Erythroblast (primary cell): ENCODE measurements at regions not wholly inside any gene's neighbourhood (a gene's known extent, or its start where the extent isn't known, plus 50 kb on each side); places are given as distances from the start of the nearest gene placed in this dataset.

Source experiments
- DNase-seq, 2 experiments: peaks; one replicate each; lab custom pipeline; 2025; lab: John Stamatoyannopoulos, UW
- GATA1 ChIP-seq: IDR thresholded peaks from 2 replicates; pipeline ENCODE4 v1.6.1; 2011; ENCODE audit warnings: low read depth, mild to moderate bottlenecking, control low read depth, low read length, moderate library complexity
- POLR2A ChIP-seq: IDR thresholded peaks from 2 replicates; pipeline ENCODE4 v1.6.1; 2011; ENCODE audit warnings: mild to moderate bottlenecking, low read length

DNA sequence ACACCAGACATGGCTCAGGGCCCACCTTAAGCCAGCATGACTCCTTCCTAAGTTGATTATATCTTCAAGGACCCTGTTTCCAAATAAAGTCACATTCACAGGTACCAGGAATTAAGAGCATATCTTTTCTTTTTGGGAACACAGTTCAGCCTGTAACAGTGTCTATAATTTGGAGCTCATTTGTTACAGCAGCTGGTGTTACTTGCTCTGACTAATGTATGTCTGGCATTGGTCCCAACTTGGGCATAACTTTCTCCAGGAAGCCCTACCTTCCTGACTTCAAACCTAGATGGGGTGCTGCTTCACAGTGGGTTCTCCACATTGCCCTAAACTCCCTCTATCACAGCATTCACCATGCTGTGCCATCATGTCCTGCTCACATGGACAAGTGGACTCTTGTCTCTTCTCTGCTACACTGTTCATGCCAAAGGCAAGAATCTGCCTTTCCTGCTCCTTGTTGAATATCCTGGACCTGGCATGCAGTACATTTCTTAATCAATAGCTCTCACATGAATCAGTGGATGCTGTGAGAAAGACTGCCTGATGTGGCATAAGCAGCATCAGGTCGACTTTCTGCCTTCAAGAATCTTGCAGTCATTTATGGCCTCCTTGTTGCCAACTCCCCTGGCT lies 117.4 kb upstream of the FOXA2 start:
- TF ChIP-seq POLR2A (no peak), GATA1 (no peak)
- DNase-seq: no peak

DNA sequence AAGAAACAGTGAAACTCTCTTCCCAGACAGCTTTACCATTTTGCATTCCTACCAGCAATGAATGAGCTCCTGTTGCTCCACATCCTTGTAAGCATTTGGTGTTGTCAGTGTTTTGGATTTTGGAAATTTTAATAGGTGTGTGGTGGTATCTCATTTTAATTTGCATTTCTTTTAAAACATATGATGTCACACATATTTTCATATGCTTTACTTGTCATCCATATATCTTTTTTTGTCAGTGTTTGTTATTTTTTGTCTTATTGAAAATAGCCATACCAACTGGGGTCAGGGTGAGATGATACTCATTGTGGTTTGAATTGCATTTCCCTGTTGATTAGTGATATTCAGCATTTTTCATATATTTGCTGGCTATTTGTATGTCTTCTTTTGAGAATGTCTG lies 119.5 kb upstream of the FOXA2 start:
- DNase-seq: no peak
- no peak for TF ChIP-seq POLR2A
- TF ChIP-seq GATA1: no peak

GRCh38 chr20:22711971-22712755 lies 127.8 kb upstream of the FOXA2 start:
- no peak for DNase-seq
- TF ChIP-seq GATA1 (no peak), POLR2A (no peak)

DNA sequence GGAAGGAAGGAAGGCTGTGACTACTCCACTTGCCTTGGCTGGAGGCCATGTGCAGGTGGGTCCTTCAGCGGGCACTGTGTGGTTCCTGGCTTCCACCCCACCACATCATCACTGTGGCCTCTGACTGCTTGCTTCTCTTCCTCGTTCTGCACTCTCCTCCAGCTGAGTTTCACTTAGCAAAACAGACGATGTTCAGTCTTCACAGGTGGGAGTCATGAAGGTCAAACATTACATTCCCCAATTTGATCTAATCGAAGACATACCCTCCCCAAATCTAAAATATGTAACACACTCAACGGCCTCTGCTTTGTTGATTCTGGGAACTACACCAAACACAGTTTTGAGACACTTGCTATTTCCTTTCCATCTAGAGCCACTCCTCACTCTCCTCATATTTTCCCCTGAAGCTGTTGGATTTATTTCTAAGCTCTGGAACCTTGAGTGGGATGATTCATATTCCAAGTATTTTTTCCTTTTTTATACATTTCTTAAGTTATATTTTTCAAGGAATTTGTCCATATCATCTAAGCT lies 132.5 kb upstream of the FOXA2 start:
- no peak for TF ChIP-seq POLR2A
- TF ChIP-seq GATA1: no peak
- DNase-seq: no peak

DNA sequence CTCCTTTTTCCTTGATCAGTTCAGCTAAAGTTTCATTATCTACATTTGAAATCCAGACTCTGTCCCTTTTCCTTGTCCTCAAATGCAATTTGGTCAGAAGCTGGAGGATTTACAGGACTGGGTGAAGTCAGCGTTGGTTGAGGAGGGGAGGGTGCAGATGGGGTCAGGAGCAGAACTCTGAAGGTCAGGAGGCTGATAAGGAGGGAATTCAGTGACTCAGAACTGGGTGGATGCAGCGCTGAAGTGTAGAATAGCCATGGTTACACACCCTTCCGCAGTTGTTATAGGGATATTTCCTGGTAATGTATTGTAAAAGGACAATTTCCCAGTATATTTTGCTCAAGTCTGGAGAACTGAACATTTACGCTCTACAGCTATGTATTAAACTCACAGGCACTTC lies 133.1 kb upstream of the FOXA2 start:
- TF ChIP-seq GATA1 (no peak), POLR2A (no peak)
- DNase-seq: no peak

GRCh38 chr20:22719167-22719591 lies 134.8 kb upstream of the FOXA2 start:
- TF ChIP-seq POLR2A: no peak
- DNase-seq: no peak

- TF ChIP-seq GATA1 (no peak), POLR2A (no peak)
Measured at GRCh38 chr20:22720206-22720605, 135.8 kb upstream of the FOXA2 start.

DNA sequence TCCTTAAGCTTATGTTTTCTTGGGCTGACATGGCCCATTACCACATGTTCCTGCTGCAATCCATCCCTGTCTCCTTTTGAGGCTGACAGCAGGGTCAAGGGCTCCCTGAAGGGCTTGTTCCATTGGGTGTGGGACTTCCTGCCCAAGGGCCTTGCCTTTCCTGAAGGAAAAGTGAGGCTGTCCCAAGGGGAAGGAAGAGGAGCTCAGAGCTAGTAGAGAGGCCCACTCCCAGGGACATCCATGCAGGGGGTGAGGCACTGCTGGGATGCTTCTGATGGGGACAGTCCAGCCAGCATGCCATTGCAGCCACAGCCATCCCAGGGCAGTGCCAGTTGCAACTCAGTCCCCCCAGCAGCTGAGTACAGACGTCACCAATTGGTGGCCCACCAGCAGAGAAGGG lies 138.4 kb upstream of the FOXA2 start:
- TF ChIP-seq POLR2A (no peak), GATA1 (no peak)
- no peak for DNase-seq

More at GRCh38 chr20:22720206-22720605, 135.8 kb upstream of the FOXA2 start:
- DNase-seq: no peak

DNA sequence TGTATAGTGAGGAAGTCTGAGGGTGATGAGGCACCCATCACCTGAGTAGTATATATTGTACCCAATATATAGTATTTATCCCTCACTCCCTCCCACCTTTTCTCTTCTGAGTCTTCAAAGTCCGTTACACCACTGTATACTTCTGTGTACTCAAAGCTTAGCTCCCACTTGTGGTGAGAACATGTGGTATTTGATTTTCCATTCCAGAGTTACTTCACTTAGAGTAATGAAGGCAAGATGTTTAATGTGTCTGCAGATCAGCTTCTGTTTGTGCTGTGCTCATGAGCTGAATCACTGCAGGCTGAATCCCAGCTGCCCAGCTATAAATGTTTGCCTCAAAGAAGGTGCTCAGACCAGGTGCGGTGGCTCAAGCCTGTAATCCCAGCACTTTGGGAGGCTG lies 139.3 kb upstream of the FOXA2 start:
- TF ChIP-seq POLR2A: no peak
- no peak for TF ChIP-seq GATA1
- no peak for DNase-seq

DNA sequence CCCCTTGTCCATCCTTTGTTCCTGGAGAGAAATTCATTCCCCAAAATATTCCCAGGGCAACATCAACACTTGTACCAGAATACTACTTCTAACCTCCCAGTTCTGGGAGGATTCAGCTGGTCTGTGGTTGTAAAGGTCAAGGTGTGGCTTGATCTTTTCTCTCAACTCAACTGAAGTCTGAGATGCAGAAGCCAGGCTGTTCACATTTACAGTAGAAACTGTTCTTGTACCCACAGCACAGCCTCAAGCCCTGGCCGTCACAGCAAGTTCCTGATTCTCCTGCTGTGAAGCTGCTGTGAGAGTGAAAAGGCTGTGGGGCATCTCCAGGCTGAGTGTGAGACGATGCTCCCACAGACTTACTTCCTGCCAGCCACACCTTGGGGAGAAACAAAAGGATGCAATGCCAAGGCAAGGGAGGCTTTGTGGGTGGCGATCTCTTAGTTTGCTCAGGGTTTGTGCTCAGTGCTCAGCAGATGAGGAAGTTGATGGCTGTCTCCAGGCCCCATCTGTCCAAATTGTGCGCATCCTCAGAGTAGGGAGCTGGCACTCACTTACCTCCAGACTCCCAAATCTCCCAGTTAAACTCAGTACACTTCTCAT lies 143.9 kb upstream of the FOXA2 start:
- no peak for DNase-seq
- TF ChIP-seq POLR2A (no peak), GATA1 (no peak)

DNA sequence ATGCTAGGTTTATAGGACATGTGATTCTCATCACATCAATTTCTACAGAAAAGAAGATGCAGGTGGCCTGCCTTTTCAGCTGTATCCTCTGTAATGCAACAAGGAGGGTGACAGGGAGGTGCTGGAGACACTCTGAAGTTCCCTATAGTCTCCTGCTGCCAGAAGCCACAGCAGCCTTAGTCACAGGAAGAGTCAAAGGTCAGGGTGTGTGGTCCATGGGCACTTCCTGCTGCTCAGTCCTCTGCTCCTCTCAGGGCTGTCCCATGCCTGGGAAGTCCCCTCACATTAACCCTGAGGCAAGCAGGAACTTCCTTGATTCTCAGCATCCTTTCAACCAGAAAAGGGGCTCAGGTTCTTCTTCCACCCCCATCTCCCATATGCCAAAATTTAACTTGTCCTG lies 144.8 kb upstream of the FOXA2 start:
- no peak for DNase-seq
- no peak for TF ChIP-seq GATA1
- TF ChIP-seq POLR2A: no peak

DNA sequence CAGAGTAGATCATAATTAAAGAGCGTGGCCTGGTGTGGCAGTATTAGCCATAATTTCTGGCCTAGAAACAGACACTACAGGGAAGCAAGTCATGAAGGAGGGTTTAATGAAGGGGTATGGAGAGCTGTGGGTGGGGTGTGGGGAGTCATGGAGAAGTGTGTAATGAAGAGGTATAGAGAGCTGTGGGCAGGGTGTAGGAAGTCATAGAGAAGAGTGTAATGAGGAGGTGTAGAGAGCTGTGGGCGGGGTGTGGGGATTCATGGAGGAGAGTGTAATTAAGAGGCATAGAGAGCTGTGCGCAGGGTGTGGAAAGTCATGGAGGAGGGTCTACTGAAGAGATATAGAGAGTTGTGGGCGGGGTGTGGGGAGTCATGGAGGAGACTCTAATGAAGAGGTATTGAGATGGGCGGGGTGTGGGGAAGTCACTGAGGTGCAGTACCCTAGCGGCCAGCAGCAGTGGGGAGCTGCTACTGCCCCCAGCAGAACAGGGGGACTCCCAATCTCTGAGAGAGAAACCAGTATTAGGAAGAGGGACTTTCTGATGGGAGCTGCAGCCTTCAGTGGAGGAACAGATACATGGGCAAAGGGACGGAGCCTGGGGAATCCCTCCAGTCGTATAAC lies 145.4 kb upstream of the FOXA2 start:
- TF ChIP-seq POLR2A: no peak
- no peak for TF ChIP-seq GATA1

DNA sequence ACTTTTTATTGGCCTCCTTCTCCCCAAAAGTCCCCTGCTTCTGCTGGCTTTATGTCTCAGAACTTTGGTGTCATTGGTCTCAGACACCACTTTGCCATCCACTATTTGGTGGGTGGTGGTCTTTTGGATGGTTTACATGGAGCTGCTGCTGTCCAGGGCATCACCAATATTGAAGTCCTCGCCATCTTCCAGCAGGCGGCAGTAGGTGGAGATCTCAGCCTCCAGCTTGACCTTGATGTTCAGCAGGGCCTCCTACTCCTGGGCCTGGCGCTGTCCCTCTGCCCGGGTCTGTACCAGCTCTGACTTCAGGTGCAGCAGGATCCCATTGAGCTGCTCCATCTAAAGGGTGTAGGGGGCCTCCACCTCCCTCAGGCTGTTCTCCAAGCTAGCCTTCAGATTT lies 148.4 kb upstream of the FOXA2 start:
- DNase-seq: peak in 1 of 2 experiments; percentile 6
- TF ChIP-seq GATA1 (no peak), POLR2A (no peak)

More for the DNA sequence above, 145.4 kb upstream of the FOXA2 start:
- no peak for DNase-seq

DNA sequence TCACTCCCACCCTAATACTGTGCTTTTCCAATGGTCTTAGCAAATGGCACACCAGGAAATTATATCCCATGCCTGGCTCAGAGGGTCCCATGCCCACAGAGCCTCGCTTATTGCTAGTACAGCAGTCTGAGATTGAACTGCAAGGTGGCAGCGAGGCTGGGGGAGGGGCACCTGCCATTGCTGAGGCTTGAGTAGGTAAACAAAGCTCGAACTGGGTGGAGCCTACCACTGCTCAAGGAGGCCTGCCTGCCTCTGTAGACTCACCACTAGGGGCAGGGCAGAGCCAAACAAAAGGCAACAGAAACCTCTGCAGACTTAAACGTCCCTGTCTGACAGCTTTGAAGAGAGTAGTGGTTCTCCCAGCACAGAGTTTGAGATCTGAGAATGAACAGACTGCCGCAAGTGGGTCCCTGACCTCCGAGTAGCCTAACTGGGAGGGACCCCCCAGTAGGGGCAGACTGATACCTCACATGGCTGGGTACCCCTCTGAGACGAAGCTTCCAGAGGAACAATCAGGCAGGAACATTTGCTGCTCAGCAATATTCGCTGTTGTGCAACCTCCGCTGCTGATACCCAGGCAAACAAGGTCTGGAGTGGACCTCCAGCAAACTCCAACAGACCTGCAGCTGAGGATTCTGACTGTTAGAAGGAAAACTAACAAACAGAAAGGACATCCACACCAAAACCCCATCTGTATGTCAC lies 150.7 kb upstream of the FOXA2 start:
- peak in 1 of 2 experiments; percentile 42 for DNase-seq
